ENCODE measurements at regions not wholly inside any gene's neighbourhood (a gene's known extent, or its start where the extent isn't known, plus 50 kb on each side); places are given as distances from the start of the nearest gene placed in this dataset.

GRCh38 chr10:69684020-69684980 is 54.3 kb downstream of the FAM241B start:
- peak; percentile 73 for DNase-seq (ENCODE audit: low read depth)

GRCh38 chr10:69684981-69685353 is 54.9 kb downstream of the FAM241B start:
- DNase-seq (ENCODE audit: low read depth): no peak

- DNase-seq (ENCODE audit: low read depth): peak; percentile 38
These were observed 55.4 kb downstream of the FAM241B start for GRCh38 chr10:69685426-69685801.

- DNase-seq (ENCODE audit: low read depth): peak; percentile 84
These were observed 55.9 kb downstream of the FAM241B start for GRCh38 chr10:69685802-69686585.

- no peak for DNase-seq (ENCODE audit: low read depth)
These were observed 56.8 kb downstream of the FAM241B start for GRCh38 chr10:69686866-69687265.

GRCh38 chr10:69687426-69687825 is 57.4 kb downstream of the FAM241B start:
- DNase-seq (ENCODE audit: low read depth): no peak

GRCh38 chr10:69692267-69692666 is 62.2 kb downstream of the FAM241B start:
- DNase-seq (ENCODE audit: low read depth): no peak

- no peak for DNase-seq (ENCODE audit: low read depth)
These were observed 62.8 kb downstream of the FAM241B start for GRCh38 chr10:69692891-69693290.

- no peak for DNase-seq (ENCODE audit: low read depth)
These were observed 63.8 kb downstream of the FAM241B start for GRCh38 chr10:69693886-69694285.

- DNase-seq (ENCODE audit: low read depth): peak; percentile 74
These were observed 66.2 kb downstream of the FAM241B start for GRCh38 chr10:69696073-69696731.

GRCh38 chr10:69697006-69697405 is 67.0 kb downstream of the FAM241B start:
- no peak for DNase-seq (ENCODE audit: low read depth)

- no peak for DNase-seq (ENCODE audit: low read depth)
These were observed 73.2 kb downstream of the FAM241B start for GRCh38 chr10:69703256-69703655.

- peak; percentile 95 for DNase-seq (ENCODE audit: low read depth)
These were observed 74.0 kb downstream of the FAM241B start for GRCh38 chr10:69703766-69704630.

GRCh38 chr10:69709366-69709941 is 79.4 kb downstream of the FAM241B start:
- DNase-seq (ENCODE audit: low read depth): no peak

- no peak for DNase-seq (ENCODE audit: low read depth)
These were observed 80.2 kb downstream of the FAM241B start for GRCh38 chr10:69710008-69710888.

- no peak for DNase-seq (ENCODE audit: low read depth)
These were observed 82.3 kb downstream of the FAM241B start for GRCh38 chr10:69712342-69712741.

GRCh38 chr10:69714572-69714971 is 84.5 kb downstream of the FAM241B start:
- DNase-seq (ENCODE audit: low read depth): no peak

GRCh38 chr10:69715156-69715898 is 85.3 kb downstream of the FAM241B start:
- peak; percentile 56 for DNase-seq (ENCODE audit: low read depth)

- DNase-seq (ENCODE audit: low read depth): no peak
These were observed 85.7 kb upstream of the COL13A1 start for GRCh38 chr10:69715899-69716606.

All from renal cortical epithelial cell (primary cell).